Psoas muscle (tissue), 7 donors: ENCODE measurements at regions not wholly inside any gene's neighbourhood (a gene's known extent, or its start where the extent isn't known, plus 50 kb on each side); places are given as distances from the start of the nearest gene placed in this dataset.
"Not testable (repeated sequence)": the region's sequence is repeated elsewhere in the genome, so short reads cannot be mapped to it uniquely, and the experiment has no call there.

Experiments used
- ATAC-seq, 4 donors: fragments of 200-7000 bp; cut with Tn5 transposase; one replicate each; pipeline ENCODE4 v1.9.1; 2020; ENCODE audit warnings: moderate library complexity in 3 of 4, mild to moderate bottlenecking in 2 of 4
- DNase-seq, 2 donors: peaks; one replicate each; pipeline ENCODE4 v3.0.0-alpha.2; 2020
- H3K27ac ChIP-seq: fragments of 200-600 bp; one replicate; pipeline ENCODE4 v1.8.0; 2022
- H3K27me3 ChIP-seq, 3 donors: fragments of 200-600 bp in 1 of 3; one replicate each; pipeline versions ENCODE4 v1.6.1 to v1.8.0; 2013 to 2022; ENCODE audit warnings: low read length in 2 of 3, mild to moderate bottlenecking in 2 of 3, moderate library complexity in 1 of 3; ENCODE audit not compliant: insufficient read depth in 3 of 3
- H3K36me3 ChIP-seq, 2 donors: fragments of 200-600 bp in 1 of 2; one replicate each; pipeline versions ENCODE4 v1.6.1 to v1.8.0; 2013 to 2022; ENCODE audit warnings: low read depth in 1 of 2, mild to moderate bottlenecking in 1 of 2, moderate library complexity in 1 of 2; ENCODE audit not compliant: insufficient read depth in 1 of 2
- H3K4me1 ChIP-seq: fragments of 200-600 bp; one replicate; pipeline ENCODE4 v1.8.0; 2022
- H3K4me3 ChIP-seq: fragments of 200-600 bp; one replicate; pipeline ENCODE4 v1.8.0; 2022; ENCODE audit warnings: mild to moderate bottlenecking
- H3K9me3 ChIP-seq: fragments of 200-600 bp; one replicate; pipeline ENCODE4 v1.8.0; 2022
- WGBS, 3 donors: extraction: QIAGEN DNeasy Blood & Tissue Kit; methylation state at CpG; one replicate each; pipeline versions ENCODE4 v1.1.6 to v1.1.7; 2013; 5-methylcytosine and 5-hydroxymethylcytosine counted together
- intact Hi-C, 2 donors: fragments of 100-400 bp; cut with DNase I; formaldehyde crosslinking; loops; one replicate each; pipeline versions ENCODE4 v1.11.0 to v1.14.2; 2022
- TF ChIP-seq, protein P1 (sequence below): fragments of 200-600 bp; IDR thresholded peaks from one replicate; pipeline ENCODE4 v1.8.0; 2022; ENCODE audit warnings: antibody characterized with exemption
- donor health status: healthy with polysubstance abuse.
- donor health status: DM: no; HTN: no; CAD: no; lungs with moderate emphysema.
- donor health status: Bipolar disorder and iron deficiency.
- donor health status: healthy.
- donor health status: DM: yes; HTN: yes; CAD: no.
- donor health status: DM: no; HTN: no; CAD: no.
- donor health status: DM: yes; HTN: yes; CAD: no.

DNA sequence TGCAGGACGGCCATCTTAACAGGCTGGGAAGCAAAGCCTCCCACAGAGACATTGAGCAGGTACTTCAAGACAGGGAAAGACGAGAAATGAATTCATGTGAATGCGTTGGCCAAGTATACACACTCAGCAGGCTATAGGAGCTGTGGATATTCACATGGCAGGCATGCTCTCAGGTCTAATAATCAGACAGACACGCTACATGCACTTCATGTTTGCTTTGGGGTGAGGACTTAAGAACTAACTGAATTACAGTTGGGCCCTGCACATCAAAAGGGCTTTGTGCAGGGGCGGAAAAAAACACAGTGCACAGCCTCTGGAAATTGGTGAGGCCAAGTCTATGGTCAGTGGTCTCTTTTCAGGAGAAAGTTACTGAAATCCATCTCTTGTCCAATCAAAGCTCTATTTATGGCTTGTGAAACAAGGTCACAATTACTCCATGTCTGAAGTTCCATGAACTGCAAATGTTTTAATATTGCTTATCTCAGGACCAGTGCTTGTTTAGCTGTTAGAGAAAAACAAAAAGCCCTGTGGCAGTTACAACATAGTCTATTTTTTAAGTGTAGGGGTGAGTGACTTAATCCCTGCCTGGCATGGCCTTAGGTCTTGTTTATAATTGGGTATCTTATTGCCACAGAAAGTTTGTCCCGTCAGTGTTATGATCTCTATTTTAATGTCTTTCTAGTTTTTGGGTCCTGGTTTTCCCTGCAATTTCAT lies 100.6 kb upstream of the GOLGA6L6 start:
- Histone ChIP-seq H3K9me3 (no peaks in the 10 kb centered on the region), H3K27ac (no peak overlapping the region), H3K4me3 (no peak overlapping the region), H3K36me3 (no peaks in the 10 kb centered on the region), H3K4me1 (no peaks in the 10 kb centered on the region), H3K27me3 (no peaks in the 10 kb centered on the region)
- TF ChIP-seq, protein P1, sequence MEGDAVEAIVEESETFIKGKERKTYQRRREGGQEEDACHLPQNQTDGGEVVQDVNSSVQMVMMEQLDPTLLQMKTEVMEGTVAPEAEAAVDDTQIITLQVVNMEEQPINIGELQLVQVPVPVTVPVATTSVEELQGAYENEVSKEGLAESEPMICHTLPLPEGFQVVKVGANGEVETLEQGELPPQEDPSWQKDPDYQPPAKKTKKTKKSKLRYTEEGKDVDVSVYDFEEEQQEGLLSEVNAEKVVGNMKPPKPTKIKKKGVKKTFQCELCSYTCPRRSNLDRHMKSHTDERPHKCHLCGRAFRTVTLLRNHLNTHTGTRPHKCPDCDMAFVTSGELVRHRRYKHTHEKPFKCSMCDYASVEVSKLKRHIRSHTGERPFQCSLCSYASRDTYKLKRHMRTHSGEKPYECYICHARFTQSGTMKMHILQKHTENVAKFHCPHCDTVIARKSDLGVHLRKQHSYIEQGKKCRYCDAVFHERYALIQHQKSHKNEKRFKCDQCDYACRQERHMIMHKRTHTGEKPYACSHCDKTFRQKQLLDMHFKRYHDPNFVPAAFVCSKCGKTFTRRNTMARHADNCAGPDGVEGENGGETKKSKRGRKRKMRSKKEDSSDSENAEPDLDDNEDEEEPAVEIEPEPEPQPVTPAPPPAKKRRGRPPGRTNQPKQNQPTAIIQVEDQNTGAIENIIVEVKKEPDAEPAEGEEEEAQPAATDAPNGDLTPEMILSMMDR, result no peak
- intact Hi-C loops, result no loop called here
- WGBS, 3 donors, result 51 to 64% (median 56%) methylated on average over 5 to 6 of the region's 6 CpGs
- ATAC-seq, result no peak
- DNase-seq, result no peak

DNA sequence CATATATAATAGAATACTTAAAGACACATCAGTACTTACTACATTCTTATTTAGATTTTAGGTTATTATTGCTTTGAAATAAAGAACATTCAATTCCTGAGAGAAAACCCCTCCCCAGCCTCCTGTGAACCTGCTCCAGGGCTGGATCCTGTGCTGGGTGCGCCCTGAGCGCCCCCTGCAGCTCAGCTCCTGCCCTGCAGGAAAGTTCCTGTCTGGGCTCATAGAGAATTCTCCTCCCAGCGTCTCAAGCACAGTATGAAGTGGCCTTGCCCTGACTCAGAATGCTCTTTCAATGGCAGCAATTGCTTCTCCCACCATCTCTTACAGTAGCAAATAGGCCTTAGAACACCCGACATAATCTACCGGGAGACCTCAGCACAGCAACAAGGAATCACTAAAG lies 98.8 kb upstream of the GOLGA6L6 start:
- H3K9me3 ChIP-seq, H3K36me3 ChIP-seq, intact Hi-C loops, ATAC-seq, H3K27ac ChIP-seq, DNase-seq, H3K27me3 ChIP-seq, H3K4me1 ChIP-seq, H3K4me3 ChIP-seq: not testable (repeated sequence)
- 1 to 7% (median 3%) methylated on average over 2 of the region's 5 CpGs for WGBS, 3 donors

DNA sequence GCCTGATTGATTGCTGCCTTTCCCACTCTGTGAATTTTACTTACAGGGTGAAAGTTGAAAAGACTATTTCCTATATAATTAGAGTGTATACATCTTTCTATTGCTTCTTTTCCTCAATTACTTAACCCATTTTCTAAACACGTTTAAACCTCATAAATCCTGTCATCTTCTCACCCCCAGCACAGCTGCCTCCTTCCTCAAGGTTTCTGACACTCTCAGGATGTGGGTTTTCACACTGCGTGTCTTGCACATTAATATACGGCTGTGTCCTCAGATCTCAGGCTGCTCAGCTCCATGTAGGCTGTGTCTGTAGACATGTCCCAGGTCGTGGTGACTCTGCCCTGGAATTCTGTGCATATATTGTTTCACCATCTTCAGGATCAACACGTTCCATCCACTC lies 97.6 kb upstream of the GOLGA6L6 start:
- H3K4me1 ChIP-seq, H3K27me3 ChIP-seq, H3K4me3 ChIP-seq, H3K9me3 ChIP-seq, intact Hi-C loops, DNase-seq, H3K36me3 ChIP-seq, H3K27ac ChIP-seq, ATAC-seq: not testable (repeated sequence)
- 0 to 46% methylated on average over 1 to 2 of the region's 5 CpGs; no CpG with 5 or more reads in 1 of the 3 donors for WGBS, 3 donors

DNA sequence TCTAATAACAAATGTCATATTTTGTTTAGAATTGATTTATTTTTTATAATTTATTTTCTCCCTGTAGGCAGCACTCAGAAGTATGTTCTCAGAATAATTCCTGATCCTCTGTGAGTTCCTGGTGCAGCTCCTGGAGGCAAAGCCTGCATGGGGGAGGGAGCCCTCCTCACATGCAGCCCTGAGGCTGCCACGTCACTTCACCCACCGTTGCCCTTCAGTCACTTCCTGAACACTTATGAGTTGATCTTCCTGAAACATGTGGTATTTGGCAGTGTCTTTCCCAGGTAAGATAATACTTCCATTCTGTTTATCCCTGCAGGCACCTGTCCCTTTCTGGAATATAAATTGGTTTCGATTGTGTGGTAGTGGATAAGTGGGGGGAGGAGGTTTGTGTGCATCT lies 95.9 kb upstream of the GOLGA6L6 start:
- H3K4me3 ChIP-seq, H3K4me1 ChIP-seq, intact Hi-C loops, ATAC-seq, H3K9me3 ChIP-seq, DNase-seq, H3K27ac ChIP-seq, H3K27me3 ChIP-seq, H3K36me3 ChIP-seq: not testable (repeated sequence)
- 35 to 50% (median 46%) methylated on average over 2 of the region's 3 CpGs for WGBS, 3 donors

DNA sequence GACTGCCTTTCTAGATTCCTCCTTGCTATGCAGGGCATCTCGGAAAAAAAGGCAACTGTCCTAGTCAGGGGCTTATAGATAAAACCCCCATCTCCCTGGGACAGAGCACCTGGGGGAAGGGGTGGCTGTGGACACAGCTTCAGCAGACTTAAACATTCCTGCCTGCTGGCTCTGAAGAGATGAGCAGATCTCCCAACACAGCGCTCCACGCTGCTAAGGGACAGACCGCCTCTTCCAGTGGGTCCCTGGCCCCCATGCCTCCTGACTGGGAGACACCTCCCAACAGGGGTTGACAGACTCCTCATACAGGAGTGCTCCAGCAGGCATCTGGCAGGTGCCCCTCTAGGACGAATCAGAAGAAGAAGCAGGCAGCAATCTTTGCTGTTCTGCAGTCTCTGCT lies 87.9 kb upstream of the GOLGA6L6 start:
- H3K9me3 ChIP-seq, H3K27ac ChIP-seq, H3K4me3 ChIP-seq, ATAC-seq, intact Hi-C loops, DNase-seq, H3K27me3 ChIP-seq, H3K36me3 ChIP-seq, H3K4me1 ChIP-seq: not testable (repeated sequence)
- WGBS, 3 donors, result 82 to 89% (median 85%) methylated on average over 4 to 5 of the region's 5 CpGs

DNA sequence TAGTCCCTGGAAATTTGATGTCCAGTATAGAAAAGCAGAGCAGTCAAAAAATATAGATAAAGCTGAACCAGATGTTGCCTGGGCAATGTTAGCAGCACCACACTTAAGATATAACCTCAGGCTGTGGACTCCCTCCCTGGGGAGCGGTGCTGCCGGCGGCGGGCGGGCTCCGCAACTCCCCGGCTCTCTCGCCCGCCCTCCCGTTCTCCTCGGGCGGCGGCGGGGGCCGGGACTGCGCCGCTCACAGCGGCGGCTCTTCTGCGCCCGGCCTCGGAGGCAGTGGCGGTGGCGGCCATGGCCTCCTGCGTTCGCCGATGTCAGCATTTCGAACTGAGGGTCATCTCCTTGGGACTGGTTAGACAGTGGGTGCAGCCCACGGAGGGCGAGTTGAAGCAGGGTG lies 86.9 kb upstream of the GOLGA6L6 start:
- DNase-seq, H3K36me3 ChIP-seq, H3K4me3 ChIP-seq, H3K9me3 ChIP-seq, H3K4me1 ChIP-seq, ATAC-seq, H3K27me3 ChIP-seq, H3K27ac ChIP-seq, intact Hi-C loops: not testable (repeated sequence)
- 67 to 69% methylated on average over 6 to 11 of the region's 30 CpGs; no CpG with 5 or more reads in 1 of the 3 donors for WGBS, 3 donors

DNA sequence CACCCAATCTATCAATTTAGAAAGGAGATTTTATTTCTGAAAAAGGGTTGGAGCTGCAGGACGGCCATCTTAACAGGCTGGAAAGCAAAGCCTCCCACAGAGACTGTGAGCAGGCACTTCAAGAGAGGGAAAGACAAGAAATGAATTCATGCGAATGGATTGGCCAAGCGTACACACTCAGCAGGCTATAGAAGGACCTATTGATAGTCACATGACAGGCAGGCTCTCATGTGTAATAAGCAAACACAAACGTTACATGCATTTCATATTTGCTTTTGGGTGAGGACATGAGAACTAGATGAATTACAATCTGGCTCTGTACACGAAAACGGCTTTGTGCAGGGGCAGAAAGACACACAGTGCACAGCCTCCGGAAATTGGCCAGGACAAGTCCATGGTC lies 83.9 kb upstream of the GOLGA6L6 start:
- H3K27me3 ChIP-seq, intact Hi-C loops, H3K4me1 ChIP-seq, H3K9me3 ChIP-seq, H3K36me3 ChIP-seq, ATAC-seq, H3K27ac ChIP-seq, H3K4me3 ChIP-seq, DNase-seq: not testable (repeated sequence)
- 75 to 88% (median 76%) methylated on average over 3 to 4 of the region's 7 CpGs for WGBS, 3 donors

DNA sequence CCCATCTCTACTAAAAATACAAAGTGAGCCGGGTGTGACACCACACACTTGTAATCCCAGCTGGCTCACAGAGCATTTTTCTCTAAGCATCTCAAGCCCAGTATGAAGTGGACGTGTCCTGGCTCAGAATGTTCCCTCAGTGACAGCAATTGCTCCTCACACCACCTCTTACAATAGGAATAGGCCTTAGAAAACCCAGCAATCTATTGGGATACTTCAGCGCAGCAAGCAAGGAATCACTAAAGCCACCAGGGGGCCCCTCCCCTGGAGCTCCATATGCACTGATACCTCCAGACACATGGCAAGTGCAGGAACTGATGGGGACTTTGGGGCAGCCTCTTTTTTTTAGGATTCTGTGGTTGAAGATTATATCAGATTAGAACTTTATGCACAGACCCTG lies 82.5 kb upstream of the GOLGA6L6 start:
- WGBS, 3 donors, result 44 to 62% (median 59%) methylated on average over 3 of the region's 3 CpGs
- ATAC-seq, H3K9me3 ChIP-seq, DNase-seq, H3K4me1 ChIP-seq, intact Hi-C loops, H3K36me3 ChIP-seq, H3K4me3 ChIP-seq, H3K27ac ChIP-seq, H3K27me3 ChIP-seq: not testable (repeated sequence)

DNA sequence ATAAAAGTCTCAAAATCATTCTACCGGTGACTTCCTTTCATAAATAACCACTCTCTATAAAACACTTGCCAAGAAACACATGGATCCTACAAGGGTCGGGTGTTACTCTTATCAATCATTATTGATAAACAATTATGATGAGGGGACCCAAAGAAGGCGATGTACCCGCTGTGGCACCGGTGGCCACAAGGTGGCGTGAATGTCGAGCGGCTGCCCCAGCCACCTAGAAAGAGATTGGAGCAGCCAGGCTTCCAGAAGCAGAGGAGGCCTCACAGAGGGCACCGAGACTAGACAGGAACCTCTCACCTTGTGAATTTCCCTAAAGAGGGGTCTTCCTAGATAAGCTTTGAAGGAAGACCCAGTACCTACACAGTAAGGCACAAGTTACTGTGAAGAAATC lies 80.5 kb upstream of the GOLGA6L6 start:
- H3K4me3 ChIP-seq, H3K36me3 ChIP-seq, H3K4me1 ChIP-seq, DNase-seq, H3K27me3 ChIP-seq, H3K9me3 ChIP-seq, intact Hi-C loops, H3K27ac ChIP-seq, ATAC-seq: not testable (repeated sequence)
- WGBS, 3 donors, result no CpG with 5 or more reads among the region's 9 CpGs

DNA sequence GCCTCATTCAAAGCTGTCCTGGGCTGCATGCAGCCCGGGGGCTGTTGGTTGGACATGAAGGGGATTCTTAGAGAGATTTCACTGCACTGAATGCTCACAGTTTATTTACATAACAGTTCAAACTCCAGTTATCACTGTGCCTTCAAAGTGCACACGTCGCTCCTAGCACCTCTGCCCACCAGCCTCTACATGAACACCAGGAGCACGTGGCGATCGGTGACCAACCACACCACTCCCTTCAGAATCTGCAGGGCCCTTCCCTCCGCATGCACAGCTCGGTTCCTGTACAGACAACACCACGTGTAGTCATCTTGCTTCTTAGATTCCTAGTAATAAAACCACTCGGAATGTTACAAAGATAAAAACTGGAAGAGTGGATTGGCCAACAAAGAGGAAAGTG lies 72.9 kb upstream of the GOLGA6L6 start:
- 75 to 83% (median 76%) methylated on average over 8 to 9 of the region's 10 CpGs for WGBS, 3 donors
- intact Hi-C loops, H3K36me3 ChIP-seq, DNase-seq, ATAC-seq, H3K4me3 ChIP-seq, H3K9me3 ChIP-seq, H3K4me1 ChIP-seq, H3K27me3 ChIP-seq, H3K27ac ChIP-seq: not testable (repeated sequence)

DNA sequence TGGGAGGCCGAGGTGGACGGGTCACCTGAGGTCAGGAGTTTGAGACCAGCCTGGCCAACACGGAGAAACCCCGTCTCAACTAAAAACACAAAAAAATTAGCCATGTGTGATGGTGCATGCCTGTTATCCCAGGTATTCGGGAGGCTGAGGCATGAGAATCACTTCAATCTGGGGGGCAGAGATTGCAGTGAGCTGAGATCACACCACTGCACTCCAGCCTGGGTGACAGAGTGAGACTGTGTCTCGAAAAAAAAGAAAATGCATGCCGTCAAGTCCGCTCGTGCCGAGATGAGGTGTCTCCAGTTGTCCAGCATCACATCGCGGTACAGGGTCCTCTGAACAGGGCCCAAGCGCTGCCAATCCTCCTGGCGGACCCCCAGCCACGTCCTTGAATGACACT lies 71.2 kb upstream of the GOLGA6L6 start:
- ATAC-seq, intact Hi-C loops, H3K9me3 ChIP-seq, DNase-seq, H3K4me3 ChIP-seq, H3K27me3 ChIP-seq, H3K27ac ChIP-seq, H3K36me3 ChIP-seq, H3K4me1 ChIP-seq: not testable (repeated sequence)
- WGBS, 3 donors, result 77 to 82% (median 78%) methylated on average over 11 to 14 of the region's 15 CpGs
